OCI-LY3 (cell line): ENCODE measurements at regions not wholly inside any gene's neighbourhood (a gene's known extent, or its start where the extent isn't known, plus 50 kb on each side); places are given as distances from the start of the nearest gene placed in this dataset.

Experiments
- CTCF ChIP-seq: fragments of 200-600, 300-600 bp; sonication (generic); IDR thresholded peaks from 2 replicates; pipeline ENCODE4 v1.5.1; 2014; ENCODE audit warnings: antibody characterized with exemption, low read length, low read depth
- EZH2phosphoT487 ChIP-seq: fragments of 200-600 bp; shearing (Covaris generic); IDR thresholded peaks from 2 replicates; pipeline ENCODE4 v1.6.1; 2018; ENCODE audit warnings: antibody characterized with exemption, mixed run types, low read depth

- TF ChIP-seq CTCF (no peak), EZH2phosphoT487 (no peak)
Measured at GRCh38 chr4:180694875-180695274, 1548.3 kb upstream of the TENM3 start.
